LNCaP clone FGC (cell line): ENCODE measurements at regions not wholly inside any gene's neighbourhood (a gene's known extent, or its start where the extent isn't known, plus 50 kb on each side); places are given as distances from the start of the nearest gene placed in this dataset.

Experiments used
- DNase-seq: peaks from one replicate; pipeline ENCODE4 v3.0.0-alpha.2; 2011; ENCODE audit warnings: low read depth
- H3K4me3 ChIP-seq: 2 replicates; pipeline ENCODE4 v1.5.1; 2011; ENCODE audit warnings: mild to moderate bottlenecking, low read depth, low read length, control low read depth
- TF ChIP-seq, protein P1 (sequence below): IDR thresholded peaks from 2 replicates; pipeline ENCODE4 v1.5.1; 2012; ENCODE audit warnings: mild to moderate bottlenecking; ENCODE audit not compliant: control insufficient read depth, insufficient read depth; ENCODE audit errors: extremely low read depth

DNA sequence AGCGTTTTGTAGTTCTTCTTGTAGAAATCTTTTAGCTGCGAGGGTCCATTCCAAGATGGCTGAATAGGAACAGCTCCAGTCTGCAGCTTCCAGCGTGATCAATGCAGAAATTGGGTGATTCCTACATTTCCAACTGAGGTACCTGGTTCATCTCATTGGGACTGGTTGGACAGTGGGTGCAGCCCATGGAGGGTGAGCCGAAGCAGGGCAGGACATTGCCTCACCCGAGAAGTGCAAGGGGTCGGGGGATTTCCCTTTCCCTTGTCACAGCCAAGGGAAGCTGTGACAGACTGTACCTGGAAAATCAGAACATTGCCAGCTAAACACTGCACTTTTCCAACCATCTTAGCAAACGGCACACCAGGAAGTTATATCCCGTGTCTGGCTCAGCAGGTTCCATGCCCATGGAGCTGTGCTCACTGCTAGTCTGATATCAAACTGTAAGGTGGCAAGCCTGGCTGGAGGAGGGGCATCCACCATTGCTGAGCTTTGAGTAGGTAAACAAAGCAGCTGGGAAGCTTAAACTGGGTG is 176.0 kb upstream of the SPRY2 start:
- no peak for DNase-seq

DNA sequence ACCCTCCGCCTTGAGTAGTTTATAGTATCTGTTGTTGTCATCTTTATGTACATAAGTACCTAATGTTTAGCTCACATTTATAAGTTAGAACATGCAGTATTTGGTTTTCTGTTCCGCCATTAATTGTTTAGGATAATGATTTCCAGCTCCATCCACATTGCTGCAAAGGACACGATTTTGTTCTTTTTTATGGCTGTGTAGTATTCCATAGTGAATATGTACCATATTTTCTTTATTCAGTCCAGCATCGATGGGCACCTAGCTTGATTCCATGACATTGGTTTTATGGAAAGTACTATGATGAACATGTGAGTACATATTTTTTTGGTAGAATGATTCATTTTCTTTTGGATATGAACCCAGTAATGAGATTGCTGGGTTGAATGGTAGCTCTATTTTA is 174.4 kb upstream of the SPRY2 start:
- no peak for DNase-seq
- H3K4me3 ChIP-seq = no peak overlapping the region
- TF ChIP-seq, protein P1, sequence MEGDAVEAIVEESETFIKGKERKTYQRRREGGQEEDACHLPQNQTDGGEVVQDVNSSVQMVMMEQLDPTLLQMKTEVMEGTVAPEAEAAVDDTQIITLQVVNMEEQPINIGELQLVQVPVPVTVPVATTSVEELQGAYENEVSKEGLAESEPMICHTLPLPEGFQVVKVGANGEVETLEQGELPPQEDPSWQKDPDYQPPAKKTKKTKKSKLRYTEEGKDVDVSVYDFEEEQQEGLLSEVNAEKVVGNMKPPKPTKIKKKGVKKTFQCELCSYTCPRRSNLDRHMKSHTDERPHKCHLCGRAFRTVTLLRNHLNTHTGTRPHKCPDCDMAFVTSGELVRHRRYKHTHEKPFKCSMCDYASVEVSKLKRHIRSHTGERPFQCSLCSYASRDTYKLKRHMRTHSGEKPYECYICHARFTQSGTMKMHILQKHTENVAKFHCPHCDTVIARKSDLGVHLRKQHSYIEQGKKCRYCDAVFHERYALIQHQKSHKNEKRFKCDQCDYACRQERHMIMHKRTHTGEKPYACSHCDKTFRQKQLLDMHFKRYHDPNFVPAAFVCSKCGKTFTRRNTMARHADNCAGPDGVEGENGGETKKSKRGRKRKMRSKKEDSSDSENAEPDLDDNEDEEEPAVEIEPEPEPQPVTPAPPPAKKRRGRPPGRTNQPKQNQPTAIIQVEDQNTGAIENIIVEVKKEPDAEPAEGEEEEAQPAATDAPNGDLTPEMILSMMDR = no peak

More for the DNA sequence above, 176.0 kb upstream of the SPRY2 start:
- no peak overlapping the region for H3K4me3 ChIP-seq
- TF ChIP-seq, protein P1 = no peak

DNA sequence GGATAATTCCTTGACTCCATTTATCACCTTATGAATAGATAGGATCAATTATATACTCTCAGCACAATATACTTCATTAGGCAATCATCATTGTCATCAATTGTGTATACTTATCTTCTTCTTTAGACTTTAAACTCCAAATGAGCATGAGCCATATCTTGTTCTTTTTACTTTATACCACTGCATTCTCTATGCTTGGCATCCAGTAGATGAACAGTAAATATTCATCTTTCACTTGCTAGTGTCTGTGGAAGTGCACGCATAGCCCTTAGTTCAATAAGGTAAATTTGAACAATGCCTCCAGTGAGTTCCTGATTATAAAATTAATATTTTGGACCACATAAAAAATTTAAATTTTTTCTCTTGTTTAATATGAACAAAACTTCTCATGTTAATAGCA is 172.3 kb upstream of the SPRY2 start:
- no peak overlapping the region for H3K4me3 ChIP-seq
- TF ChIP-seq, protein P1 = no peak
- no peak for DNase-seq

DNA sequence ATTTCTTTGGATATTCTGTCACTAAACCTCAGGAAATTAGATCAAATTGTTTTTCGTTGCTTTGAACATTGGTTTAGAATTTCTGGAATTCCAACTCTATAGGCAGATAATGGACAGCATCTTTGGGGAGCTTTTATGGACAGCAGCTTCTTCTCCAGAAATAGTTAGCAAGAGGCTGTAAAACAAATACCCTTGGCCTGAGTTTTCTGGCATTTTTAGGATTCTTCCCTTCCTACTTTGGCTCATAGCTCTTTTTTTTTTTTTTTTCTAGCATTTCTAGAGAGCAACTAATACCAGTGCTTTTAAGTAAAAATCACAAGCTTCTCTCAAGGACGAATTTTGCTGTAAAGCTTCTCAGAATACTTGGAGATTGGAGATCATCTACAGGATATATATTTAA is 169.8 kb upstream of the SPRY2 start:
- no peak for DNase-seq
- no peak overlapping the region for H3K4me3 ChIP-seq
- TF ChIP-seq, protein P1 = no peak

DNA sequence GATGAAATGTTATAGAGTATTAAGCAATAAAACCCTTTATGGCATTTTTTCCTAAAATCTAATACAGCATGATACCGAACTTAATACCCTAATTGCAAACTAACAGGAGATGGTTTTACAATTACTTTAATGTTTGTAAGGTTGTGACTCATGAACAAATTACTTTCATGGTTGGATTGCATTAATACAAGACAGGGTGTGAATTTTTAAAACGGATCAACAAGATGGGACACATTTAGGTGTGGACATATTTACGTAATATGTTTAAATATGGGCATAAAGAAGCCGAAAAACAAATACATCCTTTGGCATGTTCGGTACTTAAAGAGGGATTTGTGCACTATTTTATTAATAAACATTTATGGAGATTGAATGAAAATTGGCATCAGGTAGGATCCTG is 168.3 kb upstream of the SPRY2 start:
- H3K4me3 ChIP-seq = no peak overlapping the region
- no peak for DNase-seq
- TF ChIP-seq, protein P1 = no peak

DNA sequence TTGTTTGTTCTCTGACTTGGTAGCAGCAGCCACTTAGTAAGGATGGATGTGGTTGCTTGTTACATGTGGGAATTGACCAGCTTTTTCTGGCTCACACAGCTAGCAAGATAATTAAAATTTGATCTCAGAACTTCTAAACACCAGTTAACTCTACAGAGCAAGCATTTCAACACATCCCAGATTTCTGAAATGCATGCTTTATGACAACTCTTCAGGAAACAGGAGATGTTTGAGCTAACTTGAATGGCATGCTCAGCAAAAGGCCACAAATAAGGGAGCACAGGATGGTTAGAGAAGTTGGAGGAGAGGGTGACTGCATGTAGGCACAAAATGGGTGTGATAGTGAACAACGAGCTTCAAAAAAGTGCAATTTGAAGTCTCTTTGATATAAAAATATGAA is 167.1 kb upstream of the SPRY2 start:
- no peak for DNase-seq
- H3K4me3 ChIP-seq = no peak overlapping the region
- TF ChIP-seq, protein P1 = no peak

DNA sequence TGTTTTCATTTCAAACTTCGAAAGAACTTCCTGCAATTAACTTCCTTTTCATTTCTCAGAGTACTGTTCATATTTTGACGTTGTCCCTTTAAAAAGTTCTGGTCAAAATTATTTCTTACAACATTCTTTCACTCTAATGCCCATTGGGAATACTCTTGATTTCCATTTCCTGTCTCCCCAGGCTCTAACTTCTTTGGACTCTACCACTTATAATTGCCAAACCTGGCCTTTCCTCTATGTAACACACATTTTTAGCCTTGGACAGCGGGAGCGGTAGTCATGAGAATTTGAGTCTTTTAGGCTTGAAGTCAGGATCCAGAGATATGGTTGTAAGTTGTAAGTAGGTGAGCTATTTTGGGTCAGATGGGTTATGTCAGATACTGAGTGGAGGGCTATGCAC is 163.5 kb upstream of the SPRY2 start:
- TF ChIP-seq, protein P1 = no peak
- H3K4me3 ChIP-seq = no peak overlapping the region
- no peak for DNase-seq
